ENCODE measurements at regions not wholly inside any gene's neighbourhood (a gene's known extent, or its start where the extent isn't known, plus 50 kb on each side); places are given as distances from the start of the nearest gene placed in this dataset.

DNA sequence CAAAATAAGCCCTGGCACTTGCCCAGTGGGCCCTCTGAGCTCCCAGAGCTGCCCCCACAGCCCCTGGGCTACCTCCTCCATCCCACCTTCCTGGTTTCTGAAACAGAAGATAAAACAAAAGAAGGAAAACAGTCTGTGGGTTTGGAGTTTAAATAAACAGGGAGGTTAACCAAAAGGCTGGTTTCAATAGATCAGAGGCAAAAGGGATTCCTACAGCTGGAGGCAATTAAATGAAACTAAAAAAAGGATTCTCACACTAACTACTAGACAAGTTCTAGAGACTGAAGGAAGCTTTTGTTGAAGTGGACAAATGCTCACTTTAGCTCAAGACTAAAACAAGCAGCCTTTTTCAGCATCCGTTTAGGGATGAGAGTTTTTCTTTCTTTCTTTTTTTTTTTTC lies 569.8 kb downstream of the FGF9 start:
- TF ChIP-seq, protein P1, sequence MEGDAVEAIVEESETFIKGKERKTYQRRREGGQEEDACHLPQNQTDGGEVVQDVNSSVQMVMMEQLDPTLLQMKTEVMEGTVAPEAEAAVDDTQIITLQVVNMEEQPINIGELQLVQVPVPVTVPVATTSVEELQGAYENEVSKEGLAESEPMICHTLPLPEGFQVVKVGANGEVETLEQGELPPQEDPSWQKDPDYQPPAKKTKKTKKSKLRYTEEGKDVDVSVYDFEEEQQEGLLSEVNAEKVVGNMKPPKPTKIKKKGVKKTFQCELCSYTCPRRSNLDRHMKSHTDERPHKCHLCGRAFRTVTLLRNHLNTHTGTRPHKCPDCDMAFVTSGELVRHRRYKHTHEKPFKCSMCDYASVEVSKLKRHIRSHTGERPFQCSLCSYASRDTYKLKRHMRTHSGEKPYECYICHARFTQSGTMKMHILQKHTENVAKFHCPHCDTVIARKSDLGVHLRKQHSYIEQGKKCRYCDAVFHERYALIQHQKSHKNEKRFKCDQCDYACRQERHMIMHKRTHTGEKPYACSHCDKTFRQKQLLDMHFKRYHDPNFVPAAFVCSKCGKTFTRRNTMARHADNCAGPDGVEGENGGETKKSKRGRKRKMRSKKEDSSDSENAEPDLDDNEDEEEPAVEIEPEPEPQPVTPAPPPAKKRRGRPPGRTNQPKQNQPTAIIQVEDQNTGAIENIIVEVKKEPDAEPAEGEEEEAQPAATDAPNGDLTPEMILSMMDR (IDR thresholded peaks at IDR 0.05): no peak
- Histone ChIP-seq H3K9me3 (no peaks in the 10 kb centered on the region), H3K4me1 (no peaks in the 10 kb centered on the region), H3K27ac (no peak overlapping the region), H3K27me3 (no peaks in the 10 kb centered on the region), H3K4me3 (no peak overlapping the region), H3K36me3 (no peaks in the 10 kb centered on the region)
- ATAC-seq (no peak), DNase-seq (no peak)
- intact Hi-C loops (cut with DNase I): no loop called here
- 76 to 80% methylated on average over 1 of the region's 1 CpG for WGBS, 2 donors

- no peak for ATAC-seq
- no peaks in the 10 kb centered on the region for H3K4me1 ChIP-seq
- no peak overlapping the region for H3K27ac ChIP-seq
- H3K9me3 ChIP-seq: no peaks in the 10 kb centered on the region
- no peak for DNase-seq
- intact Hi-C loops (cut with DNase I): no loop called here
- no peak overlapping the region for H3K4me3 ChIP-seq
- H3K36me3 ChIP-seq: no peaks in the 10 kb centered on the region
- WGBS, 2 donors: 61 to 62% methylated on average over 9 of the region's 9 CpGs
- H3K27me3 ChIP-seq: no peaks in the 10 kb centered on the region
- TF ChIP-seq, protein P1 (IDR thresholded peaks at IDR 0.05): no peak
These were observed 572.7 kb downstream of the FGF9 start for GRCh38 chr13:22243469-22244163.

DNA sequence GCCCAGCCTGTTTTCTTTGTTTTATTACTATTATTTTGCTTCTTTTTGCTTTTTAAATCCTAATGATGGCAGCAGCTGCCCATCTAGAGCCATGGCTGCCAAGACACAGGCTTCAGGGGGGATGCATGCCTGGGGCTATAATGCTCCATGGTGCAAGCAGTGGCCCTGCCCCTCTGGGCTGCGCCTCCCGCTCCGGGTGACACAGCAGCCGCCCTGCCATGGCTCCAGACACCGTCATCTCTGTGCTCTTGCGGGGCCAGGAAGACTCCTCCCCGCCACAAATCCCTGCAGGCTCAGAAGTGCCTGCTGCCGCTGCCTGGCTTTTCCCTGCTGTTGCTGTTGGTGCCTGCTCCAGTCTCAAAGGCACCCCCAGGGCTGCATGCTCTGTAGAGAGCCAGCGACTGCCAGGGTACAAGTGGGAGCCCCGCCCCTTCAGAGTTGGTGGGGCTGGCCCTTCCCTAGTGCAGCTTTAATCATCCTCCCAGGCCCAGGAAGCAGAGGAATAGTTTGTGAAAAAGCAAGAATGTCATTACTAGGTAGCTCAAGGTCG lies 581.5 kb downstream of the FGF9 start:
- WGBS, 2 donors: 88 to 90% methylated on average over 11 of the region's 11 CpGs
- no peak for ATAC-seq
- H3K4me3 ChIP-seq: no peak overlapping the region

DNA sequence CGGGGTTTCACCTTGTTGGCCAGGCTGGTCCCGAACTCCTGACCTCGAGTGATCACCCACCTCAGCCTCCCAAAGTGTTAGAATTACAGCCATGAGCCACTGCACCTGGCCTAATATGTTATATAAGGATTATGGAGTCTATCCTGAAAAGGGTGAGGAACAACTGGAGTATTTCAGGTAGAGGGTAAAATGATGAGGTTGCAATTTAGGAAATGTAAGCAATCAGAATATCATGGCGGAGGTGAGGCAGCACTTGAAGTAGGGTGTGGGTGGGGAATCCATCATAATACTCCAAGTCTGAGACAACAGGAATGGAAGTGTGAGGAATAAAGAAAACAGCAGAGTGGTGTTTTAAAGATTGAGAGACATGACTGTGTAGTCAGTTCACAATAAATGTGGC lies 582.2 kb downstream of the FGF9 start:
- no peaks in the 10 kb centered on the region for H3K36me3 ChIP-seq
- no peak overlapping the region for H3K27ac ChIP-seq
- no peak for DNase-seq
- no peaks in the 10 kb centered on the region for H3K4me1 ChIP-seq
- peaks cover 0 to 10% (median 0%) of the 10 kb centered on the region in 11 donors for H3K9me3 ChIP-seq
- no peak for ATAC-seq
- no peaks in the 10 kb centered on the region for H3K27me3 ChIP-seq
- TF ChIP-seq, protein P1 (IDR thresholded peaks at IDR 0.05): no peak
- 93 to 94% methylated on average over 4 of the region's 4 CpGs for WGBS, 2 donors
- H3K4me3 ChIP-seq: no peak overlapping the region
- intact Hi-C loops (cut with DNase I): no loop called here

More for the DNA sequence above, 581.5 kb downstream of the FGF9 start:
- Histone ChIP-seq H3K36me3 (no peaks in the 10 kb centered on the region), H3K9me3 (peaks cover 0 to 10% (median 0%) of the 10 kb centered on the region in 11 donors), H3K27me3 (no peaks in the 10 kb centered on the region), H3K27ac (no peak overlapping the region), H3K4me1 (no peaks in the 10 kb centered on the region)
- TF ChIP-seq, protein P1 (IDR thresholded peaks at IDR 0.05): no peak
- intact Hi-C loops (cut with DNase I): no loop called here
- DNase-seq: no peak
